Activated naive CD4-positive, alpha-beta T cell treated with anti-CD3 and anti-CD28 coated beads for 36 hours (primary cell): ENCODE measurements at regions not wholly inside any gene's neighbourhood (a gene's known extent, or its start where the extent isn't known, plus 50 kb on each side); places are given as distances from the start of the nearest gene placed in this dataset.
"Not testable (repeated sequence)": the region's sequence is repeated elsewhere in the genome, so short reads cannot be mapped to it uniquely, and the experiment has no call there.

Experiments
- CTCF ChIA-PET: fragments of 350-600 bp; sonication (Branson Sonifier 250); formaldehyde crosslinking; loops from one replicate; lab custom pipeline; 2021; ENCODE audit warnings: antibody characterized with exemption; lab: Charles Lee
- DNase-seq: peaks from one replicate; pipeline ENCODE4 v3.0.0-alpha.2; 2020
- H3K27ac Mint-ChIP-seq: one replicate; pipeline ENCODE4 v1.8.0; 2021; ENCODE audit warnings: mild to moderate bottlenecking, mixed read lengths
- H3K27me3 Mint-ChIP-seq: one replicate; pipeline ENCODE4 v1.8.0; 2021; ENCODE audit warnings: low read depth, mixed read lengths
- H3K36me3 Mint-ChIP-seq: one replicate; pipeline ENCODE4 v1.8.0; 2021; ENCODE audit warnings: low read depth, mixed read lengths
- H3K4me1 Mint-ChIP-seq: one replicate; pipeline ENCODE4 v1.8.0; 2021; ENCODE audit warnings: low read depth, mixed read lengths
- H3K4me3 Mint-ChIP-seq: one replicate; pipeline ENCODE4 v1.8.0; 2021; ENCODE audit warnings: mild to moderate bottlenecking, moderate library complexity, mixed read lengths
- H3K9me3 Mint-ChIP-seq: one replicate; pipeline ENCODE4 v1.8.0; 2021; ENCODE audit warnings: mixed read lengths
- intact Hi-C: fragments of 100-400 bp; cut with micrococcal nuclease; formaldehyde crosslinking; loops from one replicate; pipeline ENCODE4 v1.15.1; 2023

DNA sequence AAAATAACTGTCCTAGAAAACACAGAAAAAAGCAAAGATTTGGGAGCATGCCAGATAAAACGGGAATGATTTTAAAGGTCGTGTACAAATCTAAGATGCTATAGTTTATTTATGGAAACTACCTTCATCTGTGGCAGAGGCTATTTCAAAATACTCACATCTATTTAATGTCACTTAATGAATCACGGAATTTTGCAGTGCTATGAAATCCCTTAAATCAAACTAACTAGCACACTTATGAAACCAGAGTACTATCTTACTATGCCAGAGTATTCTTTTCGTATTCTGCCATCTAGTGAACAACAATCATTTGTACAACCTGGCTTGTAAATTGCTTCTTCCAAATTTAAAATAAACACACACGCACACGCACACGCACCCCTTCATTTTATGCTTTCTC is 77.9 kb upstream of the BMP5 start:
- CTCF ChIA-PET = no interaction called here
- intact Hi-C loops = loop anchor here (10.0 kb wide), 1 partner anchor 679 kb away; no protein-coding TSS in a partner anchor
- H3K27ac Mint-ChIP-seq = no peak overlapping the region
- H3K4me3 Mint-ChIP-seq = no peak overlapping the region
- H3K27me3 Mint-ChIP-seq = no peaks in the 10 kb centered on the region
- peaks cover 2% of the 10 kb centered on the region for H3K9me3 Mint-ChIP-seq
- DNase-seq = no peak
- no peaks in the 10 kb centered on the region for H3K36me3 Mint-ChIP-seq
- no peaks in the 10 kb centered on the region for H3K4me1 Mint-ChIP-seq

DNA sequence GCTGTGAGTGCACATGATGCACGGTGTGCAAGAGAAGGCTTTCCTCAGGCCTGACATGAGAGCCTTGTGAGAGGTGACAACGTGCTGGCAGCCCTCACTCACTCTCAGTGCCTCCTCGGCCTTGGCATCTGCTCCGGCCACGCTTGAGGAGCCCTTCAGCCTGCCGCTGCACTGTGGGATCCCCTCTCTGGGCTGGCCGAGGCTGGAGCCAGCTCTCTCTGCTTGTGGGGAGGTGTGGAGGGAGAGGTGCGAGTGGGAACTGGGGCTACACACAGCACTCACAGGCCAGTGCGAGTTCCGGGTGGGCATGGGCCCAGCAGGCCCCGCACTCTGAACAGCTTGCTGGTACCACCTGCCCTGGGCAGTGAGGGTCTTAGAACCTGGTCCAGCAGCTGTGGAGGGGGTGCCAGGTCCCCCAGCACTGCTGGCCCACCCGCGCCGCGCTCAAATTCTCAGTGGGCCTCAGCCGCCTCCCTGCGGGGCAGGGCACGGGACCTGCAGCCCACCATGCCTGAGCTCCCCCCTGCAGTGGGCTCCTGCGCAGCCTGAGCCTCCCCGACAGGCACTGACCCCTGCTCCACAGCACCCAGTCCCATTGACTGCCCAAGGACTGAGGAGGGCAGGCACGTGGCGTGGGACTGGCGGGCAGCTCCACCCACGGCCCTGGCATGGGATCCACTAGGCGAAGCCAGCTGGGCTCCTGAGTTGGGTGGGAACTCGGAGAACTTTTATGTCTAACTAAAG is 74.9 kb upstream of the BMP5 start:
- Mint-ChIP-seq H3K27ac (no peak overlapping the region), H3K4me1 (no peaks in the 10 kb centered on the region), H3K27me3 (no peaks in the 10 kb centered on the region), H3K36me3 (no peaks in the 10 kb centered on the region), H3K4me3 (no peak overlapping the region), H3K9me3 (peaks cover 2% of the 10 kb centered on the region)
- DNase-seq = no peak
- intact Hi-C loops = loop anchor here (10.0 kb wide), 1 partner anchor 675 kb away; no protein-coding TSS in a partner anchor
- CTCF ChIA-PET = interaction anchor here (1.1 kb wide), 1 partner anchor 674 kb away, joined by 3 read pairs; no protein-coding TSS in a partner anchor

DNA sequence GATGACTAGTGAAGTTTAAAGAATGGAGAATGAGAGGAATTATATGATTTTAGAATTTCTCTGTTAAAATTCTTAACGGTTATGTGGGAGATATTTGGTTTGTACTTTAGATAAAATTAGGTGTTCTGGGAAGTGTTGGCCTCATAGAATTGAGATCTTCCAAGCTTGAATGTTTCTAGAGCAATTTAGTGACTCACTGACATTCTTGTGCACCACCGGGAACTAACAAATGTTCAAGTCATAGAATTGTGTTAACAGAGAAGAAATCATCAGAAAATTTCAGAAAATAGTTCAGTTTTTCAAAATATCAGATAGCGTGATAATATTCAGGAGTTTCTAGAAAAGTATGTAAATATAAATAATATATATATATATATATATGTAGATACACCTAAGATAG is 67.9 kb upstream of the BMP5 start:
- Mint-ChIP-seq H3K4me3 (no peak overlapping the region), H3K36me3 (no peaks in the 10 kb centered on the region), H3K27ac (no peak overlapping the region), H3K27me3 (no peaks in the 10 kb centered on the region), H3K9me3 (no peaks in the 10 kb centered on the region), H3K4me1 (no peaks in the 10 kb centered on the region)
- intact Hi-C loops = no loop called here
- DNase-seq = no peak
- CTCF ChIA-PET = no interaction called here

DNA sequence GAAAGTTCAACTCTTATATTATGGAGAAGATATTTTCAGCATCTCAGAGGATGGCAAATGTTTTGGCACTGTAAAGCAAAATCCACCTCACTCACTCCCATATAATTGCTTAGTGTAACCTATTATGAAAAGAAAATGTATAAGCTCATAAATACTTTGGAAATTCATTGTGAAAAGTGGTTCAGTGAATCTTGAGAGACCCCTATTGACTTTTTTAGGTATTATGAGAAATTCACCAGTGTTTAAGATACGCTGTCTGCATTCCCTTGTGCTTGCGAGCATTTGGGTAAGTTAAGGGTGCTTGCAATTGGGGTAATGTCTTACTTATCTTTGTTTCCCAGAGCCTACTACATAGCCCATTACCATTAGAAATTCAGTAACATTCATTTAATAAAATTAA is 66.3 kb upstream of the BMP5 start:
- no peak overlapping the region for H3K4me3 Mint-ChIP-seq

DNA sequence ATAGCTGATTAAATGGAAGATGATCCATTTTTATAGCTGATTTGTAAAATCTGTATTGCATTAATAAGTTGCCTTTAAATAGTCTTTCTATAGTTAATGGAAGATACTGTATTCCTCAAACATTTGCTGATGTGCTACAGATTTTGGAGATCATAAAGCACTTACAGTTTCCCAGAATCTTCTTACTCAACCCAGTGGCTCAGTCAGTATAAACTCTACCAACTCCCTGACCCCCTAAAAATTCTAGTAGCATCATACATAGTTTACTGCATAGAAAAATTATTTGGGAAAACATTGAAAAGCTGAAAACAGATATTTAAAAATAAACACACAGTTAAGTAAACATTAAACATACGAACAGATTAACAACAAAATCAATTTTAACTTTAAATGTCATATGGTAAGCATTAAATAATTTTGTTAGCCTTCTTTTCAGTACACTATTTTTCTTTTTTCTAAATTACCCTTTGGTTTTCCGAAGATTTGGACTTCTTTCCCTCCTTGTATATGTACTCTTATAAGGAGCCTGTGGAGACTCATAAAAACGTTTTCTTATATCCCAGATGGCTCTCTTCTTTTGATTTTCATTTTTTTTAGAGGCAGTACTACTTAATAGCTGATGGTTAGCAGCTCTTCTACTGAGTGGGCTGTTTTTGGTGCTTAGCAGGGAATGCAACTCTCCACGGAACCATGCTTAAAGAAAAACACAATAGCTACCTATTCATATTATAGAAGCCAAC is 62.7 kb upstream of the BMP5 start:
- CTCF ChIA-PET = interaction anchor here (0.7 kb wide), 1 partner anchor 375 kb away, joined by 3 read pairs; no protein-coding TSS in a partner anchor
- H3K27me3 Mint-ChIP-seq = no peaks in the 10 kb centered on the region
- no peak overlapping the region for H3K27ac Mint-ChIP-seq
- H3K4me3 Mint-ChIP-seq = no peak overlapping the region
- no peak for DNase-seq
- no peaks in the 10 kb centered on the region for H3K36me3 Mint-ChIP-seq
- intact Hi-C loops = no loop called here
- H3K4me1 Mint-ChIP-seq = no peaks in the 10 kb centered on the region
- peaks cover 10% of the 10 kb centered on the region for H3K9me3 Mint-ChIP-seq

More for the DNA sequence above, 66.3 kb upstream of the BMP5 start:
- Mint-ChIP-seq H3K27ac (no peak overlapping the region), H3K4me1 (no peaks in the 10 kb centered on the region), H3K9me3 (no peaks in the 10 kb centered on the region), H3K36me3 (no peaks in the 10 kb centered on the region), H3K27me3 (no peaks in the 10 kb centered on the region)
- intact Hi-C loops = no loop called here
- DNase-seq = no peak
- CTCF ChIA-PET = no interaction called here

DNA sequence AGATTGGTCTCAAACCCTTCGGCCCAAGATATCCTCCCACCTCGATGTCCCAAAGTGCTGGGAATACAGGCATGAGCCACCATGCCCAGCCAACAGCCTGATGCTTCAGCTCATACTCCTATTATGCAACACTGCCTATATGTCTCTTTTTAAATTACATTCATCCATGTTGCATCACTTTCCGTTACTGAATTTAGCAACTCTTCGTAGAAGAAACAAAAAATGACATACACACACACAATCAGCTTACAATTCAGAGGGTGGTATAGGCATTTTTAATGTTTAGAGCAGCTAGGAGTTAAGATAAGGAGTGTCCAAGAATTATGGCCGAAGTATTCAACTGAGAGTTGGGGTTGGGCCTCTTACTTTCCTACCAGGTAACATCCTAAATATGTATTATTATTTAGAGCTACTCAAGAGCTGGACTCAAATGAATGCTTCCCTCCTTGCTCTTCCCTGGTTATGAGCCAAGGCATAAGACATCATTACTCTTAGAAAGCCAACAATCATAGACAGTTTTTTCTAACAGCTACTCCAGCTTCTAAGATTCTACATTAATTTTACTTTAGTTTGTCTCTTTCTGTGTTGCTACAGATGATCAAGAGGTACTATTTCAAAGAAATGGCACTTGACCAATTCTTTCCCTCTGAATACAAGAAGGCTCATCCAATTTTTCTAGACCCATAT is 62.0 kb upstream of the BMP5 start:
- no peak overlapping the region for H3K4me3 Mint-ChIP-seq

DNA sequence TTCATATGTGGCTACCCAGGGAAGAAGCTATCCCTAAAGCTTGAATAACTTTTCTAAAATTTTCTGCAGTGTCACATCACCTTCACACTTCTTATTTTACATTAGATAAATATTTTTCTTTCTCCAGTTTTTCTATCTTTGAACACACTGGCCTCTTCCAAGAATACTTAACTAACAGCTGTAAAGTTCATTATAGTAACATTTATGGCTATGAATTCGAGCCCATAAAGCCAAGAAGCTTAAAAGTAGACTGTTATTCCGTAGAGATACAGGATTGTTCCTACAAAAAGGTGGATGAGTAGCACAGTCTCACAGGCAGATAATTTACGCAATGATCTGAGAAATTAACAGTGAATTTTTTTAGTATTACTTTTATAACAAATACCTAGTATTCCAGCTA is 55.7 kb upstream of the BMP5 start:
- intact Hi-C loops = no loop called here
- H3K4me3 Mint-ChIP-seq = no peak overlapping the region
- no peaks in the 10 kb centered on the region for H3K4me1 Mint-ChIP-seq
- no peaks in the 10 kb centered on the region for H3K27me3 Mint-ChIP-seq
- CTCF ChIA-PET = no interaction called here
- peaks cover 15% of the 10 kb centered on the region for H3K9me3 Mint-ChIP-seq
- no peak overlapping the region for H3K27ac Mint-ChIP-seq
- H3K36me3 Mint-ChIP-seq = no peaks in the 10 kb centered on the region
- no peak for DNase-seq

More for the DNA sequence above, 62.0 kb upstream of the BMP5 start:
- H3K27ac Mint-ChIP-seq = no peak overlapping the region
- intact Hi-C loops = no loop called here
- no peak for DNase-seq
- no peaks in the 10 kb centered on the region for H3K27me3 Mint-ChIP-seq
- H3K9me3 Mint-ChIP-seq = peaks cover 10% of the 10 kb centered on the region
- H3K36me3 Mint-ChIP-seq = no peaks in the 10 kb centered on the region
- CTCF ChIA-PET = no interaction called here
- no peaks in the 10 kb centered on the region for H3K4me1 Mint-ChIP-seq

DNA sequence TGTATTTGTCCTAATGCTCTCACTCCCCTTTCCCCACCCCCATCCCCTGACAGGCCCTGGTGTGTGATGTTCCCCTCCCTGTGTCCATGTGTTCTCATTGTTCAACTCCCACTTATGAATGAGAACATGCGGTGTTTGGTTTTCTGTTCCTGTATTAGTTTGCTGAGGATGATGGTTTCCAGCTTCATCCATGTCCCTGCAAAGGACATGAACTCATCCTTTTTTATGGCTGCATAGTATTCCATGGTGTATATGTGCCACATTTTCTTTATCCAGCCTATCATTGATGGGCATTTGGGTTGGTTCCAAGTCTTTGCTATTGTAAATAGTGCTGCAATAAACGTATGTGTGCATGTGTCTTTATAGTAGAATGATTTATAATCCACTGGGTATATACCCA is 52.3 kb upstream of the BMP5 start:
- H3K4me3 Mint-ChIP-seq, H3K27ac Mint-ChIP-seq, H3K9me3 Mint-ChIP-seq, H3K27me3 Mint-ChIP-seq, CTCF ChIA-PET, intact Hi-C loops, DNase-seq, H3K36me3 Mint-ChIP-seq, H3K4me1 Mint-ChIP-seq: not testable (repeated sequence)

DNA sequence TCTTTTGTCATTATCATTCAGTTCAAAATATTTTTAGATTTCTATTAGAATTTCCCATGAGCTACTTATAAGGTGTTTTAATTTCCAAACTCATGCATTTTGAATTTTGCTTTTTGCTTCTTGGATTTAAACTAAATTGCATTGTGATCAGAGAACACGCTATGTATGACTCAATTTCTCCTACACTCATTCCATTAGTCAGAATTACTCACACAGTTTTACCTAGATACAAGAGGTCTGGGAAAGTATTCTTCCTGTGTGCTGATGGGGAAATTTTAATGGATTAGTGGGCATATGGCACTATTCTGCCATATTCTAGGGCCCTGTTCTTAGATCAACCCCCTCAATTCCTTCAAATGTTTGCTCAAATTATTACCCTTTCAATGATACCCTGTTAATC is 49.9 kb upstream of the BMP5 start:
- Mint-ChIP-seq H3K36me3 (no peaks in the 10 kb centered on the region), H3K4me1 (no peaks in the 10 kb centered on the region), H3K4me3 (no peak overlapping the region), H3K27me3 (no peaks in the 10 kb centered on the region), H3K9me3 (peaks cover 11% of the 10 kb centered on the region), H3K27ac (no peak overlapping the region)
- CTCF ChIA-PET = no interaction called here
- intact Hi-C loops = no loop called here
- no peak for DNase-seq
